ENCODE measurements at regions not wholly inside any gene's neighbourhood (a gene's known extent, or its start where the extent isn't known, plus 50 kb on each side); places are given as distances from the start of the nearest gene placed in this dataset.

GRCh38 chr16:5874899-5875298 lies 777.3 kb upstream of the EEF2KMT start:
- ATAC-seq = no peak

GRCh38 chr16:5873221-5873620 lies 775.6 kb upstream of the EEF2KMT start:
- Mint-ChIP-seq H3K4me3 (no peak overlapping the region), H3K4me1 (no peaks in the 10 kb centered on the region), H3K36me3 (no peaks in the 10 kb centered on the region), H3K9me3 (peaks cover 0 to 21% (median 3%) of the 10 kb centered on the region in 9 donors), H3K27ac (no peak overlapping the region), H3K27me3 (peaks cover 0 to 13% (median 7%) of the 10 kb centered on the region in 5 donors)
- POLR2A ChIA-PET = no interaction called here
- DNase-seq = no peak
- ATAC-seq = no peak

More at GRCh38 chr16:5874899-5875298, 777.3 kb upstream of the EEF2KMT start:
- Mint-ChIP-seq H3K9me3 (peaks cover 0 to 17% (median 2%) of the 10 kb centered on the region in 9 donors), H3K27ac (no peak overlapping the region), H3K4me3 (no peak overlapping the region), H3K36me3 (no peaks in the 10 kb centered on the region), H3K4me1 (no peaks in the 10 kb centered on the region), H3K27me3 (peaks cover 0 to 13% (median 6%) of the 10 kb centered on the region in 5 donors)
- POLR2A ChIA-PET = no interaction called here
- DNase-seq = no peak

- H3K4me1 Mint-ChIP-seq = no peaks in the 10 kb centered on the region
- POLR2A ChIA-PET = no interaction called here
- H3K36me3 Mint-ChIP-seq = no peaks in the 10 kb centered on the region
- no peak overlapping the region for H3K4me3 Mint-ChIP-seq
- ATAC-seq = no peak
- peaks cover 0 to 8% (median 7%) of the 10 kb centered on the region in 5 donors for H3K27me3 Mint-ChIP-seq
- DNase-seq = no peak
- peaks cover 0 to 25% (median 3%) of the 10 kb centered on the region in 9 donors for H3K9me3 Mint-ChIP-seq
- H3K27ac Mint-ChIP-seq = no peak overlapping the region
These were observed 773.5 kb upstream of the EEF2KMT start for GRCh38 chr16:5870886-5871691.

- no peak for DNase-seq
- H3K27ac Mint-ChIP-seq = no peak overlapping the region
- ATAC-seq = no peak
- peaks cover 0 to 10% (median 4%) of the 10 kb centered on the region in 9 donors for H3K9me3 Mint-ChIP-seq
- no peaks in the 10 kb centered on the region for H3K36me3 Mint-ChIP-seq
- H3K27me3 Mint-ChIP-seq = peaks cover 0 to 14% (median 4%) of the 10 kb centered on the region in 5 donors
- POLR2A ChIA-PET = no interaction called here
- H3K4me1 Mint-ChIP-seq = no peaks in the 10 kb centered on the region
- no peak overlapping the region for H3K4me3 Mint-ChIP-seq
These were observed 769.7 kb upstream of the EEF2KMT start for GRCh38 chr16:5867250-5867649.

- Mint-ChIP-seq H3K27me3 (peaks cover 0 to 28% (median 8%) of the 10 kb centered on the region in 5 donors), H3K36me3 (no peaks in the 10 kb centered on the region), H3K27ac (no peak overlapping the region), H3K4me3 (no peak overlapping the region), H3K9me3 (peaks cover 0 to 11% (median 5%) of the 10 kb centered on the region in 9 donors), H3K4me1 (no peaks in the 10 kb centered on the region)
- ATAC-seq (no peak), DNase-seq (no peak)
- POLR2A ChIA-PET = no interaction called here
These were observed 767.6 kb upstream of the EEF2KMT start for GRCh38 chr16:5865236-5865635.

- H3K27me3 Mint-ChIP-seq = peaks cover 0 to 35% (median 6%) of the 10 kb centered on the region in 5 donors
- no peak overlapping the region for H3K4me3 Mint-ChIP-seq
- no peaks in the 10 kb centered on the region for H3K4me1 Mint-ChIP-seq
- no peak for ATAC-seq
- no peak for DNase-seq
- no peaks in the 10 kb centered on the region for H3K36me3 Mint-ChIP-seq
- POLR2A ChIA-PET = no interaction called here
- H3K27ac Mint-ChIP-seq = no peak overlapping the region
- H3K9me3 Mint-ChIP-seq = peaks cover 0 to 13% (median 3%) of the 10 kb centered on the region in 9 donors
These were observed 765.5 kb upstream of the EEF2KMT start for GRCh38 chr16:5863071-5863606.

- Mint-ChIP-seq H3K4me1 (no peaks in the 10 kb centered on the region), H3K27me3 (peaks cover 0 to 35% (median 8%) of the 10 kb centered on the region in 5 donors), H3K27ac (no peak overlapping the region), H3K9me3 (peaks cover 0 to 13% (median 3%) of the 10 kb centered on the region in 9 donors), H3K36me3 (no peaks in the 10 kb centered on the region), H3K4me3 (no peak overlapping the region)
- no peak for DNase-seq
- POLR2A ChIA-PET = no interaction called here
- no peak for ATAC-seq
These were observed 764.7 kb upstream of the EEF2KMT start for GRCh38 chr16:5862103-5862840.

- DNase-seq = no peak
- Mint-ChIP-seq H3K36me3 (no peaks in the 10 kb centered on the region), H3K4me3 (no peak overlapping the region), H3K27ac (no peak overlapping the region), H3K9me3 (peaks cover 0 to 13% (median 2%) of the 10 kb centered on the region in 9 donors), H3K4me1 (no peaks in the 10 kb centered on the region), H3K27me3 (peaks cover 0 to 35% (median 8%) of the 10 kb centered on the region in 5 donors)
- no peak for ATAC-seq
- POLR2A ChIA-PET = no interaction called here
These were observed 763.6 kb upstream of the EEF2KMT start for GRCh38 chr16:5861241-5861640.

GRCh38 chr16:5858180-5858579 lies 760.6 kb upstream of the EEF2KMT start:
- ATAC-seq = no peak
- H3K27me3 Mint-ChIP-seq = peaks cover 0 to 35% (median 3%) of the 10 kb centered on the region in 5 donors
- DNase-seq = no peak
- POLR2A ChIA-PET = no interaction called here
- no peaks in the 10 kb centered on the region for H3K36me3 Mint-ChIP-seq
- H3K9me3 Mint-ChIP-seq = peaks cover 0 to 14% (median 3%) of the 10 kb centered on the region in 9 donors
- H3K4me1 Mint-ChIP-seq = no peaks in the 10 kb centered on the region
- H3K4me3 Mint-ChIP-seq = no peak overlapping the region
- no peak overlapping the region for H3K27ac Mint-ChIP-seq

- DNase-seq (no peak), ATAC-seq (no peak)
- H3K4me3 Mint-ChIP-seq = no peak overlapping the region
- no peaks in the 10 kb centered on the region for H3K4me1 Mint-ChIP-seq
- H3K9me3 Mint-ChIP-seq = peaks cover 0 to 8% (median 2%) of the 10 kb centered on the region in 9 donors
- H3K27ac Mint-ChIP-seq = no peak overlapping the region
- POLR2A ChIA-PET = no interaction called here
- no peaks in the 10 kb centered on the region for H3K36me3 Mint-ChIP-seq
- H3K27me3 Mint-ChIP-seq = peaks cover 0 to 8% (median 0%) of the 10 kb centered on the region in 5 donors
These were observed 756.4 kb upstream of the EEF2KMT start for GRCh38 chr16:5854027-5854426.

- POLR2A ChIA-PET = no interaction called here
- H3K9me3 Mint-ChIP-seq = peaks cover 0 to 8% (median 2%) of the 10 kb centered on the region in 9 donors
- no peaks in the 10 kb centered on the region for H3K27me3 Mint-ChIP-seq
- no peak overlapping the region for H3K27ac Mint-ChIP-seq
- no peak for ATAC-seq
- H3K4me1 Mint-ChIP-seq = no peaks in the 10 kb centered on the region
- DNase-seq = no peak
- no peak overlapping the region for H3K4me3 Mint-ChIP-seq
- H3K36me3 Mint-ChIP-seq = no peaks in the 10 kb centered on the region
These were observed 754.6 kb upstream of the EEF2KMT start for GRCh38 chr16:5852151-5852550.

- no peaks in the 10 kb centered on the region for H3K4me1 Mint-ChIP-seq
- no peaks in the 10 kb centered on the region for H3K27me3 Mint-ChIP-seq
- H3K4me3 Mint-ChIP-seq = no peak overlapping the region
- no peak overlapping the region for H3K27ac Mint-ChIP-seq
- DNase-seq (no peak), ATAC-seq (no peak)
- POLR2A ChIA-PET = no interaction called here
- peaks cover 0 to 5% (median 2%) of the 10 kb centered on the region in 9 donors for H3K9me3 Mint-ChIP-seq
- H3K36me3 Mint-ChIP-seq = no peaks in the 10 kb centered on the region
These were observed 753.9 kb upstream of the EEF2KMT start for GRCh38 chr16:5851393-5851982.

Measured in naive thymus-derived CD8-positive, alpha-beta T cell (primary cell).